Esophagus mucosa (tissue), 1 donor: ENCODE measurements at regions not wholly inside any gene's neighbourhood (a gene's known extent, or its start where the extent isn't known, plus 50 kb on each side); places are given as distances from the start of the nearest gene placed in this dataset.

Source experiments
- ATAC-seq: fragments of 200-7000 bp; cut with Tn5 transposase; one replicate; pipeline ENCODE4 v1.9.1; 2020
- donor health status: DM: yes; HTN: yes; CAD: no.

- ATAC-seq: no peak
Observed at GRCh38 chr12:93135286-93136239, 206.5 kb upstream of the EEA1 start.

DNA sequence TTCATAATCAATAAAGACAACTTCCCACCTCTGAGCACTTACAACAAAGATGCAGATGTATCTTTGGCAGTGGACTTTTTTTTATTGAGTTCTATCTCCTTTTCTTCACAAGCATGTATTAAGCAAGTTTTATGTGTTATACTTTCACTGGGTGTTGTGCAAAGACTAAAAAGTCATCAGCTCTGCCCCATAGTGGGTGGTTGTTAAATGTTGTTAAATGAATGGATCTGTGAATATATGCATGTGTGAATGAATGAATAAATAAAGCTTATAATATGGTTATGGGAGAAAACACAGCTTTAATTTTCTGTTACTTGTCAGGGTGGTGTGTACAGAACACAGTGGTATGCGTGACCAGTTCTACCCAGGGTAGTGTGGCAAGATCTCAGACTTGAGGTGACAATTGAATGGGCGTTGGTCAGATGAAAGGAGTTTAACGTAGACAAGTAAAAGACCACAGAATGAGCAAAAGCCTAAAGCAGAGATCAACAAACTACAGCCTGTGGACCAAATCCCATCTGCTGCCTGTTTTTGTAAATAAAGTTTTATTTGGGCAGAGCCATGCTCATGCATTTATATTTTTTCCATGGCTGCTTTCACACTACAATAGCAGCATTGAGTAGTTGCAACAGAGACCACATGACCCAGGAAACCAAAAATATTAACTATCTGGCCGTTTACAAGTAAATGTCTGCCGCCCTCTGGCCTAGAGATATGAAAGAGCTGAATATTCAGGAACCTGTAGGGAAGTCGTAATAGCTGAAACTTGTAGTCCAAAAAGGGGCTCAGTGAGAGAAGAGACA is 207.4 kb upstream of the EEA1 start:
- ATAC-seq: no peak

GRCh38 chr12:93137656-93138612 is 208.8 kb upstream of the EEA1 start:
- peak; percentile 99 for ATAC-seq

- no peak for ATAC-seq
Observed at GRCh38 chr12:93139028-93139665, 210.1 kb upstream of the EEA1 start.

GRCh38 chr12:93140325-93140724 is 211.2 kb upstream of the EEA1 start:
- no peak for ATAC-seq

GRCh38 chr12:93140801-93141200 is 211.7 kb upstream of the EEA1 start:
- ATAC-seq: no peak

DNA sequence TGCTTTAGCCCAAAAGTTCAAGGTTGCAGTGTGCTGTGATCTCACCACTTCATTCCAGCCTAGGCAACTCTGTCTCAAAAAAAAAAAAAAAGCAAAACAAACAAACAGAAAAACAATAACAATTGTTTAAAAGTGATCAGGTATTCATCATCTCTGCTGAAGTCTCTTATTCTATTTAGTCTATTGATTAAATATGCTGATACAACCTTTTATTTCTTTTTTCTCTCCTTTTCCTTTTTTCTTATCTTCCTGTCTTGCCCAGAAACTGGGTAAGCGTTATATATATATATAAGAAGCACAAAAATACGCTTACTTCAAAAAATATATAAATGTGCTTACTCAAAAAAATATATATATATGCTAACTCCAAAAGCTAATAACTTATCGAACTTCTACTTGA is 213.8 kb upstream of the EEA1 start:
- ATAC-seq: no peak

DNA sequence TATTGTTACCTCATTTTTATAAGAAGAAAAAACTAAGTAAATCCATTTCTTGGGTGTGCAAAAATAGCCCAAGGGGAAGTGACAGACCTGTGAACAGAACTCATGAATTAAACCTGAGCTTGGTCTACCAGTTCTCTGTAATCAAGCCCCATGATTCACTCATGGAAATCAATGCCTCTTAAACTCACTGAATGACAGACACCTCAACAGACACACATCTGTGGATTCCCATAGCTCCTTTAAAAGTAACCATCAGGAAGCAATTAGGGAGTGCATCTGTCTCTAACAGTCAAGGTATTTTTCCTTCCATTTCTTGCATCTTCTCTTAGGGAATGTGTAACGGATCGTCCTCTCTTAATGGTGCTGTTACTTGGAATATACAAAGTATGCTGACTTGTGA is 215.0 kb upstream of the EEA1 start:
- peak; percentile 69 for ATAC-seq

DNA sequence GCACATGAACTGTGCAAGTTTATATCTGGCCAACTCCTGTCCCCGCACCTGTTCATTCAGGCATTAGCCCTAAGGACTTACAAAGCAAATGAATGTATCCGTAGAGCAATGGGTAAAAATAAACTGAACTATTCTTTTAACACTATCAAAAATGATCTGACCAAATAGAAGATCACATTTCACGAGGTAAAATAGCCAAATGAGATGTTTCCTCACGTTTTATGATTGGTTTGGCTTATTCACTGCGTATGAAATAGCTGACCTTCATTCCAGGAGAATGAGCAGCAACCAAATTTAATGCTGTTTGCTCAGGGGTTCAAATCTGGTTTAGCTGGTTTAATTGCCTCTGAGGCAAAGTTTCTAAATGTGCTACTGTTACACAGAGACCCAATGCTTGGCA is 216.0 kb upstream of the EEA1 start:
- ATAC-seq: peak; percentile 65

DNA sequence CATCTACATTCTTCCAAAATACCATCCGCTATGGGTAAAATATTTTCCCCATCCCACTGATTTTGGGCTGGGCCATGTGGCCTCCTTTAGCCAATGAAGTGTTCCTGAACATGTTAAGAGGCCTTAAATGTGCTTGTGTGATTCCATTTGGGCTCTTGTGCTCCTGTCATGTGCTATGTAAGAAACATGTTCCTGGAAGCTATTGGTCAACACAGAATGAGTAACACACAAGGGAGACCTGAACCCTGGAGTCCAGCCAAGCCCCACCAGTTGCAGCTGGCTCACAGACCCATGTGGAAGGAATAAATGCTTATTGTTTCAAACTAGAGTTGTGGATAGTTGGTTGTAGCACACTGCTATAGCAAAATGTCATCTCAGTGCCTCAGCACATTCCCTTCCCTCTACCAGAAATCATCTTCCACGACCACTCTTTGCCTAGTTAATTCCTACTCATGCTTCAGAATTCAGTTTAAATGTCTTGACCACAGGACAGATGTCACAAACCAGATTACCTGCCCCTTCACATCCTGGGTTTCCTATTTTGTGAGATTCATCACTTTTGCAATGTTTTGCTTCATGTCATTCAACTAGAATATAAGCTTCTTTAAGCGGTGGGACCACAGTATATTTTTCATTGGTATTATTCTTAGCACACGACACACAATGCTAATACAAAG is 217.3 kb upstream of the EEA1 start:
- no peak for ATAC-seq

DNA sequence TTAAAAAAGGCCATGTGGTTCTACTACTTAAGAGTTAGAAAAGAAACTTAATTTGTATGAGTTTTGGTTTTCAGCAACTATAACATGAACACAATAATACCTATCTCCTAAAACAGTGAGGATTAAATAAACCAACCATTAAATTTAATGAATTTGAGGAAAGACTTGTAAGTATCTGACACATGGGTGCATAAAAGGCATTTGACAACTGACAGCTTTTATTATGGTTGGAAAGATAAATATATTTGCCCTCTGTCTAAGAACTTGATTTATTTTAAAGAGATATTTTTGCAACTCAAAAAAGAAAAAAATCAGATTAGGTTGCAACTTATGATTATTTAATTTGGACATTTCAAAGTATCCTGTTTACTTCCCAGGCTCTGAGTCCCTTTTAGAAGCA is 217.9 kb upstream of the EEA1 start:
- no peak for ATAC-seq

DNA sequence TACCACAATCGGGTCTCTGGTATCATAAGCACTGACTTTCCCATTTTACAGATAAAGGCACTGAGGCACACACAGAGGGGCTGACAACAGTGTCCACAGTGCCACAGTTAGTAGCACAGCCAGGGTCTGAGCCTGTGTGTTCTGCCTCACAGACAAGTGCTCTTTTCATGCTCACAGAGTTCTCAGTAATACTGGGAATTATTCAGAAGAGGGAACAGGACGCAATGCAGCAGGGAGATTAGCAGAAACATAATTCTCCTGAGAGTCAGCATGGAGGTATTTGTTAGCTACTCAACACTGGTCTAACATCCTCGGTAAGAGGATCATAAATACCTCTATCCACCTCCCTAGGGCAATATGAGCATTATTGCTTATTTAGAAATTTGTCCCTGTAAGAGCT is 219.3 kb upstream of the EEA1 start:
- no peak for ATAC-seq

GRCh38 chr12:93149229-93149628 is 220.1 kb upstream of the EEA1 start:
- no peak for ATAC-seq

GRCh38 chr12:93151079-93151762 is 222.1 kb upstream of the EEA1 start:
- no peak for ATAC-seq

GRCh38 chr12:93152617-93153016 is 223.5 kb upstream of the EEA1 start:
- no peak for ATAC-seq

- no peak for ATAC-seq
Observed at GRCh38 chr12:93153321-93153720, 224.2 kb upstream of the EEA1 start.

DNA sequence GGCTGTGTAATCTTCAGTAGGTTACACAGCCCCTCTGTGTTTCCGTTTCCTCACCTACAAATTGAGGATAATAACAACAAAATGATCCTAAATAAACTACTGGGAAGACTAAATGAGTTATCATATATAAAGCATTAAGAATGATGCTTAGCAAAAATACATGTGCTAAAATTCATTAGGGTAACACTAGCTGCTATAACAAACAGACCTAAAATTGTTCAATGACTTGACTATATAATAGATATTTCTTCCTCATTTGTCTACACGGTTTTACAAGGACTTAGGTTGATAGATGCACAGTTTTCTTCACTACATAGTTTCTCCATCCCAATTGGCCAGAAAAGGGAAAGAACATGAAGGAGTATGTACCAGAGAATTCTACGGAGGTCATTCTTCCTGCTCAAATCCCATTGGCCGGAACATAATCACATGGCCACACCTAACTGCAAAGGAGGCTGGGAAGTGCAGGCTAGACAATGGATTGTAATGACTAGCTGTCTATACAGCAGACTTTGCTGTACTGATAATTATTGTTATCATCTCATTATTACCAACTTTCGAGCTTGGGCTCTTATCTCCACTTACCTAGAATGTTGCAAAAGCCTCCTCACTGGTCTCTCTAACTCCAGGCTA is 223.5 kb upstream of the NUDT4 start:
- no peak for ATAC-seq

DNA sequence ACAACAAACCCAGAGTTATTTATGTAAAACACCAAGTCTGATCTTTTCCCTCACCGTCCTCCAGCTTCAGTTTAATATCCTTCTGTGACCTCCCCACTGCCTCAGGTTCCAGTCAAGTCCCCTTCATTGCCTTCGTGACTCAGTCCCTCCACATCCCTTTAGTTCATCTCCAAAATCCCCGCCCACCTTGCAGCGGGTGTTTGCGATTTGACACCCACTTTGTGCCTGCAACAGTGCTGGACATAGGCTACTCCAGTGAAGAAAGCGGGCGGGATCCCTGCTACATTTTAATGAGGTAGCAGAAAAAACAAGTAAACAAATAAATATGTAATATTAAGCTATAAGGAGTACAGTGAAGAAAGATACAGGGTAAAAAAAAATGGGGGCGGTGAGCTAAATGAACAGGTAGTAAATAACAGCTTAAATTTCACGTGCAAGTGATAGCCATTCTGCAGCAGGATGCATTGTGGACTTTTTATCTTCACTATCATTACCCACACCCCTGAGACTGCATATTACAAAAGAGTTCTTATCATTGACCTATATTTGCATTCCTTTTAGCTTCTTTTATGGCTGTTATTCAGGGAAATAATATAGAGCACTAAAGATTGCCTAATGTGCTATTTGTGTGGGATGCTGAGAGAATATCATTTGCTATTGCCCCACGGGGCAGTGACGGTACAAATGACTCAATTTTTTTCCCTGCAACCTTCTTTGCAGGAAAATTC is 222.8 kb upstream of the NUDT4 start:
- no peak for ATAC-seq

- ATAC-seq: no peak
Observed at GRCh38 chr12:93156086-93156716, 221.5 kb upstream of the NUDT4 start.
